ENCODE measurements at regions not wholly inside any gene's neighbourhood (a gene's known extent, or its start where the extent isn't known, plus 50 kb on each side); places are given as distances from the start of the nearest gene placed in this dataset.

GRCh38 chr22:48630433-48630754, 1197.3 kb downstream of the BRD1 start:
- H4K20me1 ChIP-seq (ENCODE audit: control insufficient read depth, insufficient read depth, low read length, poor library complexity, severe bottlenecking), result no peaks in the 10 kb centered on the region
- no peak overlapping the region for H3K4me3 ChIP-seq (ENCODE audit: control extremely low read depth in 1 of 5, extremely low read depth in 1 of 5, insufficient read depth in 1 of 5, low read depth in 2 of 5, low read length in 4 of 5)
- ChIA-PET POLR2A (no interaction called here), CTCF (no interaction called here)
- ATAC-seq (ENCODE audit: low read depth) (no peak), DNase-seq (no peak)
- 94% methylated on average over 19 of the region's 19 CpGs for WGBS (ENCODE audit: insufficient coverage)
- no peaks in the 10 kb centered on the region for H3K27me3 ChIP-seq (replicated peaks in 1 of 4; ENCODE audit: control extremely low read depth in 1 of 4, control insufficient read depth in 3 of 4, insufficient read depth in 4 of 4, low read length in 3 of 4)
- H3K27ac ChIP-seq (ENCODE audit: low read length in 2 of 2), result no peak overlapping the region
- no peaks in the 10 kb centered on the region for H3K36me3 ChIP-seq (replicated peaks in 1 of 2; ENCODE audit: control extremely low read depth in 1 of 2, control insufficient read depth in 1 of 2, extremely low read depth in 1 of 2, insufficient read depth in 2 of 2, low read length in 1 of 2)
- H3K4me1 ChIP-seq (ENCODE audit: control insufficient read depth in 2 of 2, insufficient read depth in 2 of 2, low read length in 2 of 2), result no peaks in the 10 kb centered on the region
- no peaks in the 10 kb centered on the region for H3K79me2 ChIP-seq (ENCODE audit: control insufficient read depth, insufficient read depth, low read length)
- Mint-ChIP-seq H3K27ac (no peak overlapping the region), H3K27me3 (no peaks in the 10 kb centered on the region), H3K4me1 (no peaks in the 10 kb centered on the region), H3K4me3 (no peak overlapping the region), H3K9me3 (ENCODE audit: insufficient read depth) (no peaks in the 10 kb centered on the region)
- no peak overlapping the region for H3K9ac ChIP-seq (ENCODE audit: low read length)
- intact Hi-C loops (cut with micrococcal nuclease), result no loop called here
- peaks cover 0 to 6% (median 0%) of the 10 kb centered on the region in 3 donors for H3K9me3 ChIP-seq (ENCODE audit: control extremely low read depth in 1 of 3, control insufficient read depth in 2 of 3, insufficient read depth in 1 of 3, low read length in 2 of 3)
- no peak overlapping the region for H2AFZ ChIP-seq (ENCODE audit: insufficient read depth, low read depth, low read length, poor library complexity, severe bottlenecking)
- no peak overlapping the region for H3K4me2 ChIP-seq (replicated peaks; ENCODE audit: low read depth, low read length, poor library complexity, severe bottlenecking)
- TF ChIP-seq EZH2 (IDR thresholded peaks at IDR 0.05; ENCODE audit: borderline replicate concordance, insufficient read depth, low read depth, low read length, poor library complexity, severe bottlenecking), result no peak
- TF ChIP-seq CTCF (IDR thresholded peaks at IDR 0.05), result no peak

- H3K9me3 Mint-ChIP-seq (ENCODE audit: insufficient read depth), result no peaks in the 10 kb centered on the region
- no peak for ATAC-seq (ENCODE audit: low read depth)
- no peak overlapping the region for H3K4me3 Mint-ChIP-seq
Observed at GRCh38 chr22:48629631-48630432, 1197.8 kb downstream of the BRD1 start.

More at GRCh38 chr22:48629631-48630432, 1197.8 kb downstream of the BRD1 start:
- no peaks in the 10 kb centered on the region for H3K79me2 ChIP-seq (ENCODE audit: control insufficient read depth, insufficient read depth, low read length)
- no peaks in the 10 kb centered on the region for H3K36me3 ChIP-seq (replicated peaks in 1 of 2; ENCODE audit: control extremely low read depth in 1 of 2, control insufficient read depth in 1 of 2, extremely low read depth in 1 of 2, insufficient read depth in 2 of 2, low read length in 1 of 2)
- H3K4me2 ChIP-seq (replicated peaks; ENCODE audit: low read depth, low read length, poor library complexity, severe bottlenecking), result no peak overlapping the region
- H4K20me1 ChIP-seq (ENCODE audit: control insufficient read depth, insufficient read depth, low read length, poor library complexity, severe bottlenecking), result no peaks in the 10 kb centered on the region
- Mint-ChIP-seq H3K4me1 (no peaks in the 10 kb centered on the region), H3K27ac (no peak overlapping the region), H3K27me3 (no peaks in the 10 kb centered on the region)
- no peaks in the 10 kb centered on the region for H3K27me3 ChIP-seq (replicated peaks in 1 of 4; ENCODE audit: control extremely low read depth in 1 of 4, control insufficient read depth in 3 of 4, insufficient read depth in 4 of 4, low read length in 3 of 4)
- WGBS (ENCODE audit: insufficient coverage), result 86% methylated on average over 21 of the region's 21 CpGs
- intact Hi-C loops (cut with micrococcal nuclease), result no loop called here
- DNase-seq, result no peak
- H2AFZ ChIP-seq (ENCODE audit: insufficient read depth, low read depth, low read length, poor library complexity, severe bottlenecking), result no peak overlapping the region
- CTCF ChIA-PET, result no interaction called here
- no peak overlapping the region for H3K27ac ChIP-seq (ENCODE audit: low read length in 2 of 2)
- H3K4me1 ChIP-seq (ENCODE audit: control insufficient read depth in 2 of 2, insufficient read depth in 2 of 2, low read length in 2 of 2), result no peaks in the 10 kb centered on the region
- no peak for TF ChIP-seq CTCF (IDR thresholded peaks at IDR 0.05)
- no peak for TF ChIP-seq EZH2 (IDR thresholded peaks at IDR 0.05; ENCODE audit: borderline replicate concordance, insufficient read depth, low read depth, low read length, poor library complexity, severe bottlenecking)
- H3K9ac ChIP-seq (ENCODE audit: low read length), result no peak overlapping the region
- H3K9me3 ChIP-seq (ENCODE audit: control extremely low read depth in 1 of 3, control insufficient read depth in 2 of 3, insufficient read depth in 1 of 3, low read length in 2 of 3), result peaks cover 0 to 6% (median 0%) of the 10 kb centered on the region in 3 donors
- H3K4me3 ChIP-seq (ENCODE audit: control extremely low read depth in 1 of 5, extremely low read depth in 1 of 5, insufficient read depth in 1 of 5, low read depth in 2 of 5, low read length in 4 of 5), result no peak overlapping the region
- POLR2A ChIA-PET, result no interaction called here
